Activated T-cell treated with anti-CD3 and anti-CD28 coated beads for 24 hours (primary cell): ENCODE measurements at regions not wholly inside any gene's neighbourhood (a gene's known extent, or its start where the extent isn't known, plus 50 kb on each side); places are given as distances from the start of the nearest gene placed in this dataset.

Source experiments
- DNase-seq: peaks from one replicate; pipeline ENCODE4 v3.0.0-alpha.2; 2020; ENCODE audit warnings: low read depth

DNA sequence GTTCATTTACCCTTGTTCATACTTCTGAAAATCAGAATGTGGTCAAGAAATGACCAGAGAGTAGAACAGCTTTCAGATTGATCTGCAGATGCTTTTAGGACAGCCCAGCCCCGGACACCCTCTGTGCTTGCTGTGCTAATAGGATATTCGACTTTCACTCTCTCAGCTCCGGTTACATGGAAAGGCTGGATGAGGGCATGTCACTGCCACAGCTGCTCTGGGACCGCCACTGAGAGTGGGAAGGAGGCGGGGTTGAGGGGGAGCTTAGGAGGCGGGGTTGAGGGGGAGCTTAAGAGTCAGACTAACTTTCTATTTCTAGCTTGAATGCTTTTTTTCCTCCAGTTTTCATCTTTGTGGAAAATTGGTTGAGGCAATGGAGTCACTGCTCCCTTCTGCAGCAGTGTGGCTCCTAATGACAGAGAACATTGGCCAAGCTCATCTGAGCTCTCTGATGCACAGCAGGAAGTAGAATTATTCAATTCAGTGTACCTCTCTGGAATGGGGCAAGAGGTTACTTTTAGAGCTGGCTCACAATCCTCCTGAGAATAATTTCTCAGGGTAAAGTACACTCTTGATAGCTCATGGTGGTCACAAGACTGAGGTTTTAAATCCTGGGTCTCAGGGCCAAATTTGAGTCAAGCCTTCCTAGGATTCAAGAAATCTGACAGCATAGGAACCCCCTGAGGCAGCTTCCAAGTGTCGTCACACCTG lies 74.6 kb upstream of the NPAS1 start:
- no peak for DNase-seq

DNA sequence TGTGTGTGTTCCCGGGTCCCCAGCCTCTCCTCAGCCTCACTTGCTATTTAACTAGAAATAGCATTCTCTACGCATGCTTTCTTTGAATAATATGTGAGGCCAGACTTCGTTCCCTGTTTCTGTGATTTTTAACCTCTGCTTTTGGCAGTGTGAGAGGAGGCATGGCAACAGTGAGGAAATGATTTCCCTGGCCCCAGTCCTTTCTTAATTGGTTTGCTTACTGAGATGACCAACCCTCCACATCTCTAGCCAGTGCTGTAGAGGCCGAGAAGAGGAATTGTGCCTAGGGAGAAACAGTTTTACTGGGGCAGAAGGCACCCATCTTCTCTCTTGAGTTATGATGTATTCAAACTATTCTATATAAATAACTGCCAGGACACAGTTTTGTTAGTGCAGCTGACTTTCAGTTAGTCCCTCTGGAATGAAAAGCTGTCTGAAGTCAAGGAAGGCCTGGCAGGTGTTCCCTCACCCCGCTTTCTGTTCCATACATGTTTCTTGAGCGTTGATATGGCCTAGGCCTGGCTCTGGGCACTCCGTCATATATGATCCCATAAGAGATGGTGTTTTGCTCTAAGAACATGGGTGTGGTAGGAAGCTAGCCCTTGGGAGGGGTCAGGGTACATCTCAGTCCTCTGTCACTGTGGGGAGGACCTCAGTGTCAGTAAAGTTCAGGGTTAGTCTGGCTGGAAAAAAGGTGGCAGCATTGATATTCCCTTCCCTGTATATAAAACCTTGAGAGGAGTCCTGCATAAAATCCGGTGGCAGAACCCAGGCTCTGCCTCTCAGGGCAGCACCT lies 73.7 kb upstream of the NPAS1 start:
- no peak for DNase-seq

DNA sequence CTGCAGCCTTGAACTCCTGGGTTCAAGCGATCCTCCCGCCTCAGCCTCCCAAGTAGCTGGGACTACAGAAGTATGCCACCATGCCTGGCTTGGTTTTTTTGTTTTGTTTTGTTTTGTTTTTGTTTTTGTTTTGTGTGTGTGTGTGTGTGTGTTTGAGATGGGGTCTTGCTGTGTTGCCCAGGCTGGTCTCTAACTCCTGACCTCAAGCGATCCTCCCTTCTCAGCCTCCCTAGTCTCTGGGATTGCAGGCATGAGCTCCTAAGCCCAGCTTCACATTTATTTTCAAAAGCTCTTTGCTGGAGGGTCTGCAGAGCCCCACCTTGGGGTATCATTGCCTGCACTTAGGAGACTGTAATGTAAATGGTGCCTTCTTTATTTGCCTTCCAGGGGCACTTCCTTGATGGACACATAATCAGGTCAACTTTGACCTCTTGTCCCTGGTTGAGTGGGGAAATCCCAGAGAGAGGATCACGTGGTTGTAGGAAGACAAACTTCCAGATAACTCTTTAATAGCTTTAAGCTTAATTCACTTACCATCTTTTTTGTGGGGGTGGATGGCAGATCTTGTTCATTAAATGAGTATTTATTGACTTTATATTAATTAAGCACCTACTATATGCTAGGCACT lies 72.9 kb upstream of the NPAS1 start:
- DNase-seq, result no peak

DNA sequence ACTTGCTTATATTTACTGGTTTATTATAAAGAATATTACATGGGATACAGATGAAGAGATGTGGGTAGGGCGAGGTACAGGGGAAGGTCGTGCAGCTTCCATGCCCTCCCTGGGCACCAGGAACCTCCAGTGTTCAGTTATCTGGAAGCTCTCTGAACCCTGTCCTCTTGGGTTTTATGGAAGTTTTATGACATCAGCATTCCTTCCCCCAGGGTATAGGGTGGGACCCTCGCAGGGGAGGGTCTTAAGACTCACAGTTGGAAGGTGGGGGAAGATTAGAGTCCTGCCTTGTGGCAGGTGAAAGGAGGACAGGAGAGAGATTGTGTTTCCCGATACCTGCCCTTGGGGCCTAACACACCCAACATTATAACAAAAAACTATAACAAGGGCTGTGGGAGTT lies 71.8 kb upstream of the NPAS1 start:
- no peak for DNase-seq

DNA sequence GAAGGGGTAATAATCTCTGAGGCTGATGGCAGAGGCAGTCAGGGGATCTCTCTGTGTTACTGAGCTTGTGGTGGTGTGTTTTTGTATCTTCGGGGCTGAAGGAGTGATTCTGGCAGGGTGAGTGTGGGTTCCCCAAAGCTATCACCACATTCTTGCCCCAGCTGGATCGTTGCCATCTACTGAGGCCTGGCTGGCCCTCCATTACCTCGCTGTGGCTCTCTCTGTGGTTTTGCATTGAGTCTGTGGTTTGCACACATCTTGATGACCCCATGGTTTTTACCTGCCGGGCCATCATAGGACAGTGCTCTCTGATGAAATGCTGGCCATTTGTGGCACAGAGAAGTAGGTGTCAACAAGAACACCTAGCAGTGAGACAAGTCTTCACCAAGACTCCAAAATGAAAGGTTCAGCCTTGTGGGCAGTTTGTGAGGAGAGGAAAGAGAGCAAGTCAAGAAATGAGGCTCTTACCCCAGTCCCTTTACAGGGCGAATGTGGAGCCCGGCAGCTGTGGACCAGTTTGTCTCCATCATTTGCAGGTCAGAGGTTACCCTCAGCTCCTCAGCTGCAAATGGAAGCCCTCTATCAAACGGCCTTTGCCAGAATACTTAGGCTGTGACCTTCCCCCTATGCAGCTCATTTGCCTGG lies 69.0 kb upstream of the NPAS1 start:
- DNase-seq, result no peak

DNA sequence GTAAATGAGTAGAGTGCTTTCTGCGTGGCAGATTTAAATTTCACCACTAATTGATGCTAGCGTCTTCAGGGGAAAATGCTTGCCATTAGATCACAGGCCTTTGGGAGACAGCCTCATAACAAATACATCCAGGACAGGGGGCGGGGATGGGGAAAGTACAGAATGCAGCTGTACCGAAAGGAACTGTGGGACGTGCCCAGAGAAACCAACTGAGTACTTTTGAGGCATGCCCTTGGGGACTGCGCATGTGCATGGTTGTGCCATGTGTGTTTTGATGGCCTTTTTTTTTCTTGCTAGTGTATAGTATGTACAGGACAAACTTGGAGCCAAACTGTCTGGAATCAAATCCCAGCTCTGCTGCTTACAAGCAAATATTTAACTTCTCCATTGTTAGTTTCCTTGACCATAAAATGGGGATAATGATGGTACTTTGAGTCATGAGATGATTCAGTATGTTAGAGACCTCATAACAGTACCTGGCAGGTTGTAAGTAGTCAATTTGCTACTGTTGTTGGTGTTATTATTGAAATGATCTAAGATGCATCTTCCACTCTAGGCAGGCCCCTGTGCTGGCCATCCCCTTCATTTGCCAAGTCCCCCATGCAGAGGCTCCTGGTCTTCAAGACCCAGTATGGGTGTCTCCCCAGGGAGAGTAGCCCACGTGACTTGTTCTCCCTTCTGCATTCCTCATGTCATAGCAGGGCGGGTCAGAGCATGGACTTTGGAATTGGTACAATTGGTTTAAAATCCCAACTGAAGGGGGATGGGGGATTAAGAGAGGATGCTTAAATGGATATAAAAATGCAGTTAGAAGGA lies 68.3 kb upstream of the NPAS1 start:
- DNase-seq, result no peak

DNA sequence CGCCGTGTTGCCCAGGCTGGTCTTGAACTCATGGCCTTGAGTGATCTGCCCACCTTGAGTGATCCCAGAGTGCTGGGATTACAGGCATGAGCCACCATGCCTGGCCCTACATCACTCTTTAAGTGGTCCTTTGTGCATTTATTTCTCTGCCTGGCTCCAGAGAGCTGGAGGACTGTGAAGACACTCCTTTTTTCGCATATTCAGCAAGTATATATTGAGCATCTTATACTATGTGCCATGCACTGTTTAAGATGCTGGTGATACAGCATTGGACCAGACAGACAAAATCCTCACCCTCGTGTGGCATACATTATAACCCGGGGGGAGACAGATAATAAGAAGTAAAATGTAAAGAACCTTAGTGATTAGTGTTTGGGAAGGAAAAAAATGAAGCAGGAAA lies 66.8 kb upstream of the NPAS1 start:
- no peak for DNase-seq

DNA sequence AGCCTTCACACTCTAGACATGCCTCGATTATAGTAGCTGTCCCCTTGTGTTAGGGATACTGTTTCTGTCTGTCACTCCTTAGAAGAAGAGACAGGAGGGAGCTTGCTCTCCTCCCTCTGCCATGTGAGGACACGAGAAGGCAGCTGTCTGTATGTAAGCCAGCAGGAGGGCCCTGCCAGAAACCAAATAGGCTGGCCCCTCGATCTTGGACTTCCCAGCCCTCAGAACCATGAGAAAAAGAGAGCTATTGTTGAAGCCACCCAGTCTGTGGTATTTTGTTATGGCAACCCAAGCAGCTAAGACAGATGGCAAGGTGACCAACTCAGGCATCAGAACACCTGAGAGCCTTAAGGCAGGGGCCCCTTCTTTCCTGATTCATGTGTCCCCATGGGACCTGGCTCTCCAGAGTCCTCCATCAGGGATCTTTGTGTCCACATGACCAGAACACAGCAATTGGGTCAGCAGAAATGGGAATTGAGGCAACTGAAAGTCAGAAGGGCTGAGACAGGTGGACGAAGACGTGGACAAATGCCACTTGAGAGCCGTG lies 65.6 kb upstream of the NPAS1 start:
- DNase-seq, result no peak

DNA sequence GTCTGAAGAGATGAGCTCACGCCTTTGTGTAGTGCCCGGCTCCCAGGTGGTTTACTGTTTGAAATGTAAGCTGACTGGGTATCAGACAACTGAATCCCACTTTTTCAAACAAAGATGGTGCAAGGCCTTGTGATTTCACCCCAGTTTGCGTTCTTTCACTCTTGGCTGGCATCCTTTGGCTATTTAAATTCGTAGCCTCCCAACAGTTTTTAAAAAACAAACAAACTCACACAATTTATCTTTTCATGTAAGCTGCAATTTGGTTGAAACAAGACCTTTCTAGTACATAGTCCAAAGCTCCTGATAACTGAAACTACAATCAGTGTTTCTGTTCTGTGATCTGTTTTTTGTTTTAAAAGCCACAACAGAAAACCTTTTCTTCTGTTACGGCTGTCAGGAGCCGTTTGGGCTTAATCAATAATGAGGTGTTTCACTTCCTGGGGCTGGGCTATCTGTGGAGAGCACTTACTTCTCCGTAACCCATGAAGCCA lies 65.1 kb upstream of the NPAS1 start:
- DNase-seq, result no peak

DNA sequence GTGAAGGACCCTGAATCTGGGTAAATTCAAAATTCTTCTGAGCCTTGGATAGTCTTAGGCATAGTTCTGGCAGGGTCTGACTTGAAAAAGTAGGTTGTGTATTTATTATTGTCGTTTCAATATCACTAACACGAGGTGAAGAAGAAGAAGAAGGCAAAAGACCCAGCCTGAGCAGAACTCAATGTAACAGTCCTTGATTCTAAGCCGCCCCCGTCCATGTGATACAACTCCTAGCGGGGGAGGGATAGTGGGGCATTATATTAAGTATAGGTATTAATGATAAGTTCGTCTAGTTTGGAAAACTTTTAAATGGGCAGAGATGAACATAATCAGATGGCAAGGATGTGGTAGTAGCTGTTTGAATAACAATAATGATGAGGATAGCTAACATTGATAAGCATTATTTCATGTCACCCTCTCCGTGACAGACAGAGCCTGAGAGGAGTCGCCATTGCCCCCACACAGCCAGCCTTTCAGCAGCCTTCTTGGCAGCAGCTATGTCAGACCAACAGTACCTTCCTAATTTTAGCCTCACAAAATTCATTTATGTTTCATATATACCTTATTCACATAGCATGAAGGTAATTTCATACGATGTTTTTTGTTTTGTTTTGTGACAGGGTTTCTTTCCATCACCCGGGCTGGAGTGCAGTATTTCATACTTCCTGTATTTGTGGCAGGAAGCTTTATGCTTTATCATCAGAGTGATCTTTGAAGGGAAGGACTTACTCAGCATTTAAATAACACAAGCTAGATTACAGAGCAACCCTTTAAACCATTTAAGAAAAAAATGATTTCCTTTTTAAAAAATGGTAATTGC lies 64.4 kb upstream of the NPAS1 start:
- no peak for DNase-seq

DNA sequence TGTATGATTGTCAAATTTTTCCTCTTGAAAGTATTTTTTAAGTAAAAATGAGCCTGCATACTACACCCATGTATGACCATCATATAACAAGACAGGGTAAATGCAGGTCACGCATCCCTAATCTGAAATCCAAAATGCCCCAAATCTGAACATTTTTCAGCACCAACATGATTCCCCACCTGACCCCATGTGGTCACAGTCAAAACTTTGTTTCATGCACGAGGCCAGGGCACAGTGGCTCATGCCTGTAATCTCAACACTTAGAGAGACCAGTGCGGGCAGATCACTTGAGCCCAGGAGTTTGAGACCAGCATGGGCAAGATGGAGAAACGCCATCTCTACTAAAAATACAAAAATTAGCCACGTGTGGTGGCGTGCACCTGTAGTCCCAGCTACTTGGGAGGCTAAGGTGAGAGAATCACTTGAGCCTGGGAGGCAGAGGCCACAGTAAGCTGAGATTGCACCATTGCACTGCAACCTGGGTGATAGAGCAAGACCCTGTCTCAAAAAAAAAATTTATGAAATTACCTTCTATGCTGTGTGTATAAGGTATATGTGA lies 63.7 kb upstream of the NPAS1 start:
- DNase-seq, result no peak

DNA sequence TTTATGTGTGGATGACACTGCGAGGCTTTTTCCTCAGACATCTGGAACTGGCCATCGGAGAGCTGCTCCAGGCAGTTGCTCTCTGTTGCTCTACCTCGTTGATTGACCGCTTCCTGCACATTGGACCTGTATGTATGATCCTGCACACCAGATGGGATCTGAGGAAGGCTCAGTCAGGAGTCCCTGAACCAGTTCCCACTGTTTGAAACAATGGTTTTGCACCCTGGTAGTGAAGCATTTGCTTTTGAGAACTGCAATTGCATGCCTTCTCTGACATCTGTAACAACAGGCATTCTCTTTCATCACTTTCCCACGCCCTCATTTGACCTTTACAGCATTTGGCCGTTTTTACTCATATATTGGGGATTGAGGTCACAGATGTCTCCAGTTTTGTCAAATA lies 61.1 kb upstream of the NPAS1 start:
- no peak for DNase-seq

DNA sequence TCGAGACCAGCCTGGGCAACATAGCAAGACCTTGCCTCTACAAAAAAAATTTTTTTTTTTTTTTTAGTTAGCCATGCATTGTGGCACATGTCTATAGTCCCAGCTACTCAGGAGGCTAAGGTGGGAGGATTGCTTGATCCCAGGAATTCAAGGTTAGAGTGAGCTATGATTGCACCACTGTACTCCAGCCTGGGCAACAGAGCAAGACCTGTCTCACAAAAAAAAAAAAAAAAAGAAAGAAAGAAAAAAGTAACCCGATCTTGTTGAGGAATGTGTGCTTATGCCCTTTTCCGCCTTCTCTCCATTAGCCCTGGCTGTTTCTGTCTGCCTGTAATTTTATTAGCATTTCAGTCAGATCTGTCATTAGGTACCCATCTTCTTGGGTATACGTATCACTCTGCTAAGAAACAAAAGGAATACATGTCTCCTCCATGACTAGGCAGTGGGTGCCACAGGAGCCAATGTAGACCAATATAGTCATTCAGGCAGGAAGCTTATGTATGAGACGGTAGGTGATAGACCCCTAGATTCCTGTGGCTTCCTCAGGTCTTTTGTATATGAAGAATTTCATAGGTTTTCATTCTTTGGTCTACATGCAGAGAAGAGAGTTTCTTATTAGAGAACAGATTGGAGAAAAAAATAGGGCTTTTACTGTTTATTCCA lies 59.6 kb upstream of the NPAS1 start:
- DNase-seq, result no peak

DNA sequence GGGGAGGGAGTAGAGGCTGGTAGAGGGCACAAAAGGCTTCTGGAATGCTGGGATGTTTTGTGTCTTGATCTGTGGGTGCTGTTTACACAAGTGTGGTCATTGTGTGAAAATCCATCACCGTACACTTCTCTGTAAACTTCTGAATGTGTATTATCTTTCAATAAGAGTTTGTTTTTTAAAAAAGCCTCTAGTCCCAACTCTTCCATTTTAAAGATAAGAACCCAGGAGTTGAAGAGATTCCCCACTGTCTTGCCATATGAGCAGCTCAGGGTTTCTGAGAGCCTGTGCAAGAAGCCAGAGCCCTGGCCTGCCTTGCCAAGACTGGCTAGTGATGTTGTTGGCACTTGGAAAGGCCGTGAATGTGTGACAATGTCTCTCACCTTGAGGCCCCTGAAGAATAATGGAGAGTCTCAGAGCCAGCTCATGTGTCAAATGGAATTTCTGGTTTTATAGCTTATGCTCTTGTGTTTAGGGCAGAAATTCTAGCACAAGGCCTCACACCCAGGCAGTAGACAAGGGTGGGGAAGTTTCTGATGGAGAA lies 57.5 kb upstream of the NPAS1 start:
- DNase-seq, result no peak

DNA sequence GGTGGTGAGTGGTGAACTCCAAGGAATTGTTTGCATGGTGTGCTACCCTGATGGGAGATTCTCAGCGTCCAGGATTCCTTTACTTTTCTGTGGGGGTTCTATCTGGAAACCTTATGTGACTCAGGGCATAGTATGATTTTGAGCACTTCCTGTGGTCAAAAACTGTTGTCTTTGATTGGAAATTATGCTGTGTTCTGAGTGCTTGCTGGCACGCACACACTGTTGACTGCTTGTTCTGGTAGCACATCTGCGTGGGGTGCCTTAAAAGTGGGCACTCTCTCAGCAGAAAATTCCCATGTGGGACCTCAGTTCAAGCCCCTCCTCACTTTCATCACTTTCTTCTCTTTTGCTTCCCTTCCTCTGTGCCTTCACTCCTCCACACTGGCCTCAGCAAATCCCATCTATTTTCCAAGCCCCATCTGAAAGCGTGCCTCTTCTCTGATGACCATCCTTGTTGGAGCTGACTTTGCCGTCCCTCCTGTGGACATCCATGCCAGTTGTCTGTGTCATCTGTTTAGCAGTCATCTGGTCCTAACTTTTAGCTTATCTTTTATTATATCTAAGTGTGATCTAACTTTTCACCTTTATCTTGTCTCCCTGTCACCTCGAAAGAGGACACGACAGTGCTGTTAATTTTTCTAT lies 56.4 kb upstream of the NPAS1 start:
- DNase-seq, result no peak

DNA sequence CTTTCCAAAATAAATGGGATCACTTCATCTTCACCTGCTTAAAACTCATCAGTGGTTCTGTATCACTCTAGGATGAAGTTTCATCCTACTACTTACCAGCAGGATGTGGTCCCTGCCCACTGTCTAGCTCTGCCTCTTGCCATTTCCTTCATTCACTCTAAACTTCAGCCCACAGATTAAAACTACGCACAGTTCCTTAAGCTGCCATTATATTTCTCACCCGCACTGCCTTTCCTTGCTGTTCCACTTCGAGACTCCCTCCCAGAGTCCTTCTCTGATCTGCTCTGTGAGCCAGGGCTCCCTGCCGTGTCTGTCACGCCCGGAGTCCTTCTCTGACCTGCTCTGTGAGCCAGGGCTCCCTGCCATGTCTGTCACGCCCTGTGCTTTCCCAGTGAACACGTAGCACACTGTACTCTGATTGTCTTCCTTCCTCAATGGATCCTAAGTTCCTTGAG lies 52.0 kb upstream of the NPAS1 start:
- DNase-seq, result no peak
